GM19467 (cell line): ENCODE measurements at regions not wholly inside any gene's neighbourhood (a gene's known extent, or its start where the extent isn't known, plus 50 kb on each side); places are given as distances from the start of the nearest gene placed in this dataset.
A peak's percentile ranks its signal among the peaks of the same experiment; 100 is the strongest.

Experiments
- ATAC-seq: cut with Tn5 transposase; IDR thresholded peaks from one replicate; pipeline ENCODE4 v1.9.1; 2021; ENCODE audit warnings: mild to moderate bottlenecking, moderate library complexity; ENCODE audit not compliant: unreplicated experiment

- ATAC-seq = no peak
These were observed 354.6 kb upstream of the ADGRL2 start for GRCh38 chr1:81446000-81446669.

- ATAC-seq = no peak
These were observed 357.4 kb upstream of the ADGRL2 start for GRCh38 chr1:81443288-81443687.

- ATAC-seq = no peak
These were observed 361.5 kb upstream of the ADGRL2 start for GRCh38 chr1:81439046-81439823.

GRCh38 chr1:81437649-81438048 is 363.1 kb upstream of the ADGRL2 start:
- ATAC-seq = peak; percentile 61

DNA sequence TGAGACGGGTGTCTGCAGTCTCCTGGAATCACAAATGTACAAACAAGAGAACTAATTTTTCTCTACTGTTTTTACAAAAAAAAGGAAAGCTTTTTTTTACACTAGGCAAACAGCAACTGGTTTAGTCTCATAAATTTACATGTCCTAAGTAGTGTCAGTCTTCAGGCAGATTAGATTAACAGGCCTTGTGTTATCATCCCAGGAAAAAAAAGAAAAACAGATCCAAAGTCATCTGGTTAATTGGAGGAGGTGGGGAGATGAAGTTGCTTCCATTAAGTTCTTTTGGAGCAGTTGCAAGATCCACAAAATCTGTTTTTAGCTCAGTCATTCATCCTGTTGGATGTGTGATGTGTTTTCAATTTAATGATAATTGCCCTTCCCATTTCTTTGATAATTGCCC is 363.5 kb upstream of the ADGRL2 start:
- ATAC-seq = no peak

- ATAC-seq = no peak
These were observed 365.6 kb upstream of the ADGRL2 start for GRCh38 chr1:81435175-81435574.

GRCh38 chr1:81433676-81434075 is 367.1 kb upstream of the ADGRL2 start:
- ATAC-seq = no peak

- no peak for ATAC-seq
These were observed 368.1 kb upstream of the ADGRL2 start for GRCh38 chr1:81432654-81433109.

DNA sequence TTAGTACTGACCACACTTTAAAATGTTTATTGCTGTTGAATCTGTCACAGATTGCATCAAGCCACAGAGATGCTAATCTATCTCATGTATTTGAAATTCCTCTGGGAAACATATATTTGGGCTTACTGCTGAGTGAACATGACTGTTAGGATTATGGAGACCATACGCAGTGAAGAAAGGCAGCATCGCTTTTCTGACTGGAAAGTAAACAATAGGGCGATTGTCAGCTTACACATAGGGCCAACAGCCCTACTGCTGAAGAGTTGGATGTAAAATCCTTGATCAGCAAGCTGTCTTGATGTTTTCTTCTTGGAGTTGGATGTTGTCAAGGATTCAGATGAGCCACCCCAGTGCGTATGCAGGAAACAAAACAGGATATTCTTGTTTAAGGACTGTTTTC is 368.7 kb upstream of the ADGRL2 start:
- no peak for ATAC-seq

DNA sequence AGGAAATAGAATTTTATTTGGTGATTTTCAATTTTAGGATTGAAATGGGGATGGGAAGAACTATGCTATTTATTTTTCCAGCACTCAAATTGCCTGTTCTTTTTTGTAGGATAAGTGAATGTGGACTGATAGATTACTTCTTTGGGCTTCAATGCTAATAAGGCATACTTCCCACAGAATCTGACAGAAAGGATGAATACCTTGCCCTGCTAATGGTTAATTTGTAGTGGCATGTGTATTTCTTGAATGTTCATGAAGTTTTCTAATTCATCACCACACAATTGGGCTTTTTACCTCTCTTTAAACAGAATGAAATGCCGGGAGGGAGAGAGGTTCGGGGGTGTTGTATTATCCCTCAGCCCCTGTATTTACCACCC is 369.1 kb upstream of the ADGRL2 start:
- no peak for ATAC-seq

- no peak for ATAC-seq
These were observed 369.6 kb upstream of the ADGRL2 start for GRCh38 chr1:81430955-81431623.

- no peak for ATAC-seq
These were observed 370.3 kb upstream of the ADGRL2 start for GRCh38 chr1:81430236-81430938.

- ATAC-seq = no peak
These were observed 371.7 kb upstream of the ADGRL2 start for GRCh38 chr1:81428998-81429397.

GRCh38 chr1:81424816-81425215 is 375.9 kb upstream of the ADGRL2 start:
- ATAC-seq = no peak

DNA sequence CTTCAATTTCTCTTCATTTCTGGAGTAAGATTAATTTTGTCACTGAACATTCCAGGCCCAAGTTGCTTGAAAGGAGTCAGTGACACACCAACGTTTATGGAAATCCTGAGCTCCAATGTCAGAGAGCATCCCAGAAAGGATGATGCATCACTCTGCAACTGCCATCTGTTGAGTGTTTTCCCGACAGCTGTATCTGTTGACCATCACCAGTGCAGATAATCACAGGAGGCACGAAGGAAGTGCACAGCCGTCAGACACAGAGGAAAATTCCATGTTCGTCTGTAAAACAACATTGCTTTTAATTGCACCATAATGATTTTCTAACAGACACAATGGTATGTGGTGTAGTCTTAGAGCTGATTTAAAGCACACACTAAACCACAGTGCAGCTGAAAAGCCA is 376.7 kb upstream of the ADGRL2 start:
- no peak for ATAC-seq

- ATAC-seq = peak; percentile 98
These were observed 380.0 kb upstream of the ADGRL2 start for GRCh38 chr1:81420760-81421159.

DNA sequence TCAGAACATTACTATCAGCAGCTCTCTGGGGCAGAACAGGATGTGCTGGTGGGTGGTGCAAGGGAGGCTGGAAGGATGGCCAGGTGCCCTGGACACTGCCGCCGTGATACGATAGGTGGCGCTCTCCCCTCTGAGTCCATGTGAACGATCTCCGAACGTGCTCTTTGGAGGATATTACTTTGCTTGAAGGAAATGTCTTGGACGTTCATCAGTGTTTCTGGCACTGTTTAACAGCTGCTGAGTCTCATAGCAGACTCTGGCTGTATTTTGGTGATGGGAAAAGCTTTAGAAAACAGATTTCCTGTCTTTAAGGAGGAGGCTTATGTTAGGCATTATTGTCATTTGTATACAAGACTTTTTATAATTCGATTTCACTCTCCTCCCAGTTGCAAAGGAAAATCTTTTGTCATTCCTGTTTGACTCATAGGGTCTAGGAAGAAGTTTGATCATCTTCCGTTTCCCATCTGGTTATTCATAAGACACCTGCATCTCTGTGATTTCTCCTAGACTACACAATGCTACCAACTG is 386.2 kb upstream of the ADGRL2 start:
- ATAC-seq = peak; percentile 90

GRCh38 chr1:81412954-81413353 is 387.8 kb upstream of the ADGRL2 start:
- ATAC-seq = no peak

DNA sequence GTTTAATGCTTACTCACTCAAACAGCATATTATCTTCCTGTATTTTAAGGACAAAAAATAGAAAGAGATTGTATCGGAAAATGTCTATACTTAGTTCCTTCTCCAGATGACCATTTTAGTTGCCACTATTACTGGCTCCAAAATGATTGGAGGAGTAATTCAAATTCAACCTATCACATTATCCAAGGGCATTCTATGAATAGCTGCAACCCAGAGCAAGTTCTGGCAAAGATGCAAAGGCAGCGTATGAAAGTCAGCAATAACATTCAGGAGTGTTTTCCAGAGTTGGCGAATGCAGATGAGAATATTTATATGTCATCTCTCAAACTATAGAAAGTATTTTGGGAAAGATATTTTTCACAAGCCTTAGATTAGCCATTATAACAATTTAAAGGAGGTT is 389.8 kb upstream of the ADGRL2 start:
- no peak for ATAC-seq

DNA sequence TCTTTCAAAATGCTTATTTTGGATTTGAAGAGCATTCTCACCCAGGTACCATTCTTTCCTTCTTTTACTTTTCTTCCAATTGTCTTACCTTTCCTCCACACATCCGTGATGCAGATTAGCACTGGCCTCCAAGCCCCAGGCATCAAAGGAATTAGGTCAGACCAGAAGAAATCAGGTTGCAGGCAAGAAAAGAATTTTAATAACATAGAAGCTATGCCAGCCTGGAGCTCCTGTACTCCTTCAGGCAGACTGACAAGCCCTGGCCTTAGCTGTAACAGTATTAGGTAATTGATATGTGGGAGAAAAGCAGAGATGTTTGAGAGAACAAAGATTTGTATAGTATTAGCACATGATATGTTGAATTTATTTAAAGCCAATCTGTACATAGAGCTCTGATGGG is 390.4 kb upstream of the ADGRL2 start:
- ATAC-seq = no peak

GRCh38 chr1:81409780-81410274 is 390.9 kb upstream of the ADGRL2 start:
- ATAC-seq = no peak
